Suprapubic skin (tissue), 4 donors: ENCODE measurements at regions not wholly inside any gene's neighbourhood (a gene's known extent, or its start where the extent isn't known, plus 50 kb on each side); places are given as distances from the start of the nearest gene placed in this dataset.

ENCODE experiments used
- DNase-seq, 2 donors: peaks; one replicate each; pipeline ENCODE4 v3.0.0-alpha.2; 2019; ENCODE audit warnings: low spot score in 2 of 2
- H3K27ac ChIP-seq: fragments of 200-600 bp; sonication (generic); one replicate; pipeline ENCODE4 v1.5.1; 2019
- H3K27me3 ChIP-seq: fragments of 200-600 bp; sonication (generic); one replicate; pipeline ENCODE4 v1.5.1; 2019
- H3K36me3 ChIP-seq: fragments of 200-600 bp; sonication (generic); one replicate; pipeline ENCODE4 v1.5.1; 2019
- H3K4me1 ChIP-seq: fragments of 200-600 bp; sonication (generic); one replicate; pipeline ENCODE4 v1.5.1; 2019
- H3K4me3 ChIP-seq: fragments of 200-600 bp; sonication (generic); one replicate; pipeline ENCODE4 v1.5.1; 2019; ENCODE audit warnings: mild to moderate bottlenecking
- H3K9me3 ChIP-seq: fragments of 200-600 bp; sonication (generic); one replicate; pipeline ENCODE4 v1.5.1; 2019
- EP300 ChIP-seq: sonication (generic); formaldehyde crosslinking; IDR thresholded peaks from one replicate; pipeline ENCODE4 v1.6.1; 2017; ENCODE audit warnings: antibody characterized with exemption
- POLR2A ChIP-seq, 2 donors: fragments of 450-650 bp; IDR thresholded peaks; one replicate each; pipeline ENCODE4 v1.6.1; 2017; ENCODE audit warnings: antibody characterized with exemption in 2 of 2, mild to moderate bottlenecking in 2 of 2, moderate library complexity in 2 of 2
- POLR2AphosphoS5 ChIP-seq, 3 donors: sonication (generic); formaldehyde crosslinking; IDR thresholded peaks; one replicate each; pipeline ENCODE4 v1.6.1; 2017; ENCODE audit warnings: antibody characterized with exemption in 3 of 3
- WGBS: methylation state at CpG from one replicate; pipeline ENCODE4 v1.1.5; 2018; 5-methylcytosine and 5-hydroxymethylcytosine counted together
- TF ChIP-seq, protein P1 (sequence below), 2 donors: fragments of 200-600 bp in 1 of 2; fragments of 450-650 bp in 1 of 2; sonication (generic) in 1 of 2; IDR thresholded peaks; one replicate each; pipeline ENCODE4 v1.5.1; 2016 to 2019; ENCODE audit warnings: antibody characterized with exemption in 2 of 2, mild to moderate bottlenecking in 1 of 2, moderate library complexity in 1 of 2

DNA sequence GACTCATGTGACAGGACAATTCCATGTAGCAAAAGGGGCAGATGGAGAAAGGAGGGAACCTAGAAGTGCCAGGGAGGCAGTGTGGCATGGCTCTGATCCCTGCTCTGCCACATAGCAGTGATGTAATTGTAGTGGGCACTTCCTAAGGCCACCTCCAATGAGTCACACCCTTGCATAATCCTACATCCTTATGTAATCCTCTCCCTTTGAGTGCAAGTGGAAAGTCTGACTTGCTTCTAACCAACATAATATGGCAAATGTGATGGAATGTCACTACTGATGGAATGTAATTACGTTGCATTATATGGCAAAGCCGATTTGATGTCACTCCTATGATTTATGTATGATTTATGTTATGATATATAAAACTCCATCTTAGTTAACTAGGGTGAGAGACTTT, 72.9 kb upstream of the ATP2C1 start:
- no peaks in the 10 kb centered on the region for H3K27me3 ChIP-seq
- no peaks in the 10 kb centered on the region for H3K36me3 ChIP-seq
- no peak for DNase-seq
- no peak overlapping the region for H3K4me3 ChIP-seq
- no peaks in the 10 kb centered on the region for H3K9me3 ChIP-seq
- WGBS: 53% methylated on average over 2 of the region's 2 CpGs
- no peaks in the 10 kb centered on the region for H3K4me1 ChIP-seq
- no peak overlapping the region for H3K27ac ChIP-seq
- no peak for TF ChIP-seq POLR2A (IDR thresholded peaks at IDR 0.05)
- TF ChIP-seq POLR2AphosphoS5 (IDR thresholded peaks at IDR 0.05): peak in 2 of 3 donors; percentile 34
- TF ChIP-seq, protein P1, sequence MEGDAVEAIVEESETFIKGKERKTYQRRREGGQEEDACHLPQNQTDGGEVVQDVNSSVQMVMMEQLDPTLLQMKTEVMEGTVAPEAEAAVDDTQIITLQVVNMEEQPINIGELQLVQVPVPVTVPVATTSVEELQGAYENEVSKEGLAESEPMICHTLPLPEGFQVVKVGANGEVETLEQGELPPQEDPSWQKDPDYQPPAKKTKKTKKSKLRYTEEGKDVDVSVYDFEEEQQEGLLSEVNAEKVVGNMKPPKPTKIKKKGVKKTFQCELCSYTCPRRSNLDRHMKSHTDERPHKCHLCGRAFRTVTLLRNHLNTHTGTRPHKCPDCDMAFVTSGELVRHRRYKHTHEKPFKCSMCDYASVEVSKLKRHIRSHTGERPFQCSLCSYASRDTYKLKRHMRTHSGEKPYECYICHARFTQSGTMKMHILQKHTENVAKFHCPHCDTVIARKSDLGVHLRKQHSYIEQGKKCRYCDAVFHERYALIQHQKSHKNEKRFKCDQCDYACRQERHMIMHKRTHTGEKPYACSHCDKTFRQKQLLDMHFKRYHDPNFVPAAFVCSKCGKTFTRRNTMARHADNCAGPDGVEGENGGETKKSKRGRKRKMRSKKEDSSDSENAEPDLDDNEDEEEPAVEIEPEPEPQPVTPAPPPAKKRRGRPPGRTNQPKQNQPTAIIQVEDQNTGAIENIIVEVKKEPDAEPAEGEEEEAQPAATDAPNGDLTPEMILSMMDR (IDR thresholded peaks at IDR 0.05): no peak
- TF ChIP-seq EP300: no peak

GRCh38 chr3:130821806-130822205, 72.1 kb upstream of the ATP2C1 start:
- H3K36me3 ChIP-seq: no peaks in the 10 kb centered on the region
- no peak overlapping the region for H3K4me3 ChIP-seq
- no peak for DNase-seq
- no peaks in the 10 kb centered on the region for H3K9me3 ChIP-seq
- H3K27me3 ChIP-seq: no peaks in the 10 kb centered on the region
- no peak for TF ChIP-seq EP300
- TF ChIP-seq POLR2A (IDR thresholded peaks at IDR 0.05): no peak
- no peak for TF ChIP-seq POLR2AphosphoS5 (IDR thresholded peaks at IDR 0.05)
- TF ChIP-seq, protein P1 (IDR thresholded peaks at IDR 0.05): no peak
- WGBS: 94% methylated on average over 1 of the region's 1 CpG
- no peak overlapping the region for H3K27ac ChIP-seq
- H3K4me1 ChIP-seq: no peaks in the 10 kb centered on the region

- Histone ChIP-seq H3K27ac (no peak overlapping the region), H3K9me3 (no peaks in the 10 kb centered on the region), H3K4me3 (no peak overlapping the region), H3K27me3 (no peaks in the 10 kb centered on the region), H3K36me3 (no peaks in the 10 kb centered on the region), H3K4me1 (no peaks in the 10 kb centered on the region)
- TF ChIP-seq, protein P1 (IDR thresholded peaks at IDR 0.05): no peak
- no peak for TF ChIP-seq POLR2A (IDR thresholded peaks at IDR 0.05)
- TF ChIP-seq POLR2AphosphoS5 (IDR thresholded peaks at IDR 0.05): no peak
- no peak for TF ChIP-seq EP300
- DNase-seq: no peak
- WGBS: 73% methylated on average over 4 of the region's 4 CpGs
Measured at GRCh38 chr3:130823241-130823884, 70.5 kb upstream of the ATP2C1 start.

GRCh38 chr3:130823996-130824395, 69.9 kb upstream of the ATP2C1 start:
- Histone ChIP-seq H3K9me3 (no peaks in the 10 kb centered on the region), H3K27me3 (no peaks in the 10 kb centered on the region), H3K4me1 (no peaks in the 10 kb centered on the region), H3K27ac (no peak overlapping the region), H3K4me3 (no peak overlapping the region), H3K36me3 (no peaks in the 10 kb centered on the region)
- TF ChIP-seq POLR2AphosphoS5 (IDR thresholded peaks at IDR 0.05): no peak
- TF ChIP-seq EP300: no peak
- 55% methylated on average over 1 of the region's 1 CpG for WGBS
- no peak for DNase-seq

GRCh38 chr3:130825762-130826299, 68.1 kb upstream of the ATP2C1 start:
- Histone ChIP-seq H3K4me3 (no peak overlapping the region), H3K4me1 (no peaks in the 10 kb centered on the region), H3K9me3 (no peaks in the 10 kb centered on the region), H3K27ac (no peak overlapping the region), H3K27me3 (no peaks in the 10 kb centered on the region), H3K36me3 (no peaks in the 10 kb centered on the region)
- TF ChIP-seq POLR2A (IDR thresholded peaks at IDR 0.05) (no peak), EP300 (no peak), POLR2AphosphoS5 (IDR thresholded peaks at IDR 0.05) (no peak)
- TF ChIP-seq, protein P1 (IDR thresholded peaks at IDR 0.05): no peak
- 78% methylated on average over 2 of the region's 2 CpGs for WGBS
- no peak for DNase-seq
